AG08396 (cell line): ENCODE measurements at regions not wholly inside any gene's neighbourhood (a gene's known extent, or its start where the extent isn't known, plus 50 kb on each side); places are given as distances from the start of the nearest gene placed in this dataset.

Experiments
- DNase-seq: peaks from one replicate; pipeline ENCODE4 v3.0.0; 2012; ENCODE audit warnings: low spot score, mixed read lengths

- DNase-seq, result no peak
Measured at GRCh38 chr3:31462050-31462569, 70.6 kb upstream of the STT3B start.

GRCh38 chr3:31465999-31466398 lies 66.7 kb upstream of the STT3B start:
- no peak for DNase-seq

- DNase-seq, result no peak
Measured at GRCh38 chr3:31466866-31467265, 65.9 kb upstream of the STT3B start.

GRCh38 chr3:31468433-31468832 lies 64.3 kb upstream of the STT3B start:
- no peak for DNase-seq

GRCh38 chr3:31469385-31469784 lies 63.3 kb upstream of the STT3B start:
- no peak for DNase-seq

GRCh38 chr3:31472479-31473390 lies 60.0 kb upstream of the STT3B start:
- DNase-seq, result no peak

- DNase-seq, result no peak
Measured at GRCh38 chr3:31476209-31476608, 56.5 kb upstream of the STT3B start.

GRCh38 chr3:31479431-31479830 lies 53.3 kb upstream of the STT3B start:
- DNase-seq, result no peak

GRCh38 chr3:31481697-31482096 lies 51.0 kb upstream of the STT3B start:
- DNase-seq, result no peak

GRCh38 chr3:31482493-31483200 lies 50.1 kb upstream of the STT3B start:
- no peak for DNase-seq
